Endothelial cell (in vitro differentiated cells): ENCODE measurements at regions not wholly inside any gene's neighbourhood (a gene's known extent, or its start where the extent isn't known, plus 50 kb on each side); places are given as distances from the start of the nearest gene placed in this dataset.

Experiments used
- DNase-seq: peaks from one replicate; pipeline ENCODE4 v3.0.0; 2021; ENCODE audit warnings: low spot score
- H3K27ac Mint-ChIP-seq: one replicate; pipeline ENCODE4 v1.8.0; 2021; ENCODE audit warnings: mixed read lengths, inconsistent platforms; ENCODE audit not compliant: unreplicated experiment
- H3K27me3 Mint-ChIP-seq: one replicate; pipeline ENCODE4 v1.8.0; 2021; ENCODE audit warnings: mild to moderate bottlenecking, moderate library complexity, mixed read lengths, inconsistent platforms; ENCODE audit not compliant: unreplicated experiment
- H3K36me3 Mint-ChIP-seq: one replicate; pipeline ENCODE4 v1.8.0; 2021; ENCODE audit warnings: mild to moderate bottlenecking, low read depth, mixed read lengths, inconsistent platforms; ENCODE audit not compliant: unreplicated experiment
- H3K4me1 Mint-ChIP-seq: one replicate; pipeline ENCODE4 v1.8.0; 2021; ENCODE audit warnings: mild to moderate bottlenecking, mixed read lengths, inconsistent platforms; ENCODE audit not compliant: unreplicated experiment
- H3K4me3 Mint-ChIP-seq: one replicate; pipeline ENCODE4 v1.8.0; 2021; ENCODE audit warnings: mild to moderate bottlenecking, mixed read lengths, inconsistent platforms; ENCODE audit not compliant: unreplicated experiment
- H3K9me3 Mint-ChIP-seq: one replicate; pipeline ENCODE4 v1.8.0; 2021; ENCODE audit warnings: mixed read lengths, inconsistent platforms; ENCODE audit not compliant: unreplicated experiment
- CTCF ChIP-seq: fragments of 200-600 bp; sonication (generic); IDR thresholded peaks from one replicate; pipeline ENCODE4 v1.5.0; 2021; ENCODE audit warnings: antibody characterized with exemption; ENCODE audit not compliant: unreplicated experiment
- microRNA-seq: library from miRNA; unstranded; fragments of <30 nt; microRNA quantifications from one replicate; pipeline ENCODE4, GENCODE V29; 2020; ENCODE audit not compliant: unreplicated experiment

- Mint-ChIP-seq H3K27ac (no peak overlapping the region), H3K4me1 (no peaks in the 10 kb centered on the region), H3K36me3 (no peaks in the 10 kb centered on the region), H3K27me3 (no peaks in the 10 kb centered on the region), H3K4me3 (no peak overlapping the region), H3K9me3 (no peaks in the 10 kb centered on the region)
- TF ChIP-seq CTCF: no peak
- DNase-seq: no peak
Observed at GRCh38 chr19:20254121-20254520, 87.1 kb downstream of the ZNF486 start.

- Mint-ChIP-seq H3K4me1 (no peaks in the 10 kb centered on the region), H3K9me3 (no peaks in the 10 kb centered on the region), H3K27me3 (peaks cover 2% of the 10 kb centered on the region), H3K27ac (no peak overlapping the region), H3K4me3 (no peak overlapping the region), H3K36me3 (no peaks in the 10 kb centered on the region)
- TF ChIP-seq CTCF: no peak
- DNase-seq: no peak
Observed at GRCh38 chr19:20252613-20253012, 85.6 kb downstream of the ZNF486 start.

- no peaks in the 10 kb centered on the region for H3K36me3 Mint-ChIP-seq
- no peaks in the 10 kb centered on the region for H3K9me3 Mint-ChIP-seq
- no peak for TF ChIP-seq CTCF
- no peaks in the 10 kb centered on the region for H3K4me1 Mint-ChIP-seq
- DNase-seq: no peak
- H3K27ac Mint-ChIP-seq: no peak overlapping the region
- H3K4me3 Mint-ChIP-seq: no peak overlapping the region
- H3K27me3 Mint-ChIP-seq: peaks cover 2% of the 10 kb centered on the region
Observed at GRCh38 chr19:20250627-20251026, 83.6 kb downstream of the ZNF486 start.

GRCh38 chr19:20250121-20250520, 83.1 kb downstream of the ZNF486 start:
- H3K27ac Mint-ChIP-seq: no peak overlapping the region
- no peaks in the 10 kb centered on the region for H3K36me3 Mint-ChIP-seq
- DNase-seq: no peak
- no peak for TF ChIP-seq CTCF
- no peaks in the 10 kb centered on the region for H3K4me1 Mint-ChIP-seq
- H3K27me3 Mint-ChIP-seq: peaks cover 2% of the 10 kb centered on the region
- no peak overlapping the region for H3K4me3 Mint-ChIP-seq
- H3K9me3 Mint-ChIP-seq: no peaks in the 10 kb centered on the region

Small RNA genes lying in the stretch of these regions (microRNA-seq; reads per million reads assigned to microRNA genes)
- 87.3 reads per million, percentile 81 among the genes with 10 or more reads in this experiment for gene MIR1270
